SKM-1 treated with dmso at 0.1 percent for 144 hours (cell line): ENCODE measurements at regions not wholly inside any gene's neighbourhood (a gene's known extent, or its start where the extent isn't known, plus 50 kb on each side); places are given as distances from the start of the nearest gene placed in this dataset.

Experiments
- DNase-seq: peaks from one replicate; lab custom pipeline; 2025; ENCODE audit not compliant: unreplicated experiment; lab: John Stamatoyannopoulos, UW

DNA sequence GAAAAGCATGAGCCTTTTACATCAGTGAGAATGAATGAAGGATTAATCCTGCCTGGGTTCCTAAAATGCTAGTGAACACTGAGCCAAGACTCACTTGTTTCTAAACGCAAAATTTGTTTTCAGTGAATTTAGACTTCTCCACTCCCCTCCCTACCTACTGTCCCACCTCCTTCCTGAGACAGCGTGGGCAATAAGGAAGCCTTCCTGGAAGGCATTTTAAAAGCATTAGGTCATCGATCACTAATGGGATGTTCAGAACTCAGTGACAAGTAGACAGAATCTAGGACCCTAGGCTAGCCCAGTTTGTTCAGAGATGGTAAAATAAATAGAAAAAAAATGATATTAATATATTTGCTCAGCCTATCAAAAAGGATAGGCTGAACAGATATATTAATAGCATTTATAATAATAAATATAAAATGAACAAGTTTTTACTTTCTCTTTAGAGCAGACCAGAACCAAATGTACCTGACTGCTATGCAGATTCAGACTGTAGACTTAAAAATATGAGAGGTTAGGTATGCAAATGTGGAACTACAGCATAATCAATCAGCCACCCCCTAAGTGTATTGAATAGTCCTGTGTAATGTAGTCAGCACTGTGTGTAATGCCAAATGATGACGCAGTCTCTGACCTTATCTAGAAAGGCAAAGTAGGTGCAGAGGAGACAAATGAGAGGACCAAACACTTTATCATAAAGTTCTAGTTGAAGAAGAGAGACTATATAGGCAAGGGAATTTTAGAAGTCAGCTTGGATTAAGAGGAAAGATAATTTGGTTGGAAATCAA lies 331.1 kb downstream of the GPAT3 start:
- DNase-seq, result no peak

- DNase-seq, result no peak
Observed at GRCh38 chr4:83865417-83866150, 329.7 kb downstream of the GPAT3 start.

DNA sequence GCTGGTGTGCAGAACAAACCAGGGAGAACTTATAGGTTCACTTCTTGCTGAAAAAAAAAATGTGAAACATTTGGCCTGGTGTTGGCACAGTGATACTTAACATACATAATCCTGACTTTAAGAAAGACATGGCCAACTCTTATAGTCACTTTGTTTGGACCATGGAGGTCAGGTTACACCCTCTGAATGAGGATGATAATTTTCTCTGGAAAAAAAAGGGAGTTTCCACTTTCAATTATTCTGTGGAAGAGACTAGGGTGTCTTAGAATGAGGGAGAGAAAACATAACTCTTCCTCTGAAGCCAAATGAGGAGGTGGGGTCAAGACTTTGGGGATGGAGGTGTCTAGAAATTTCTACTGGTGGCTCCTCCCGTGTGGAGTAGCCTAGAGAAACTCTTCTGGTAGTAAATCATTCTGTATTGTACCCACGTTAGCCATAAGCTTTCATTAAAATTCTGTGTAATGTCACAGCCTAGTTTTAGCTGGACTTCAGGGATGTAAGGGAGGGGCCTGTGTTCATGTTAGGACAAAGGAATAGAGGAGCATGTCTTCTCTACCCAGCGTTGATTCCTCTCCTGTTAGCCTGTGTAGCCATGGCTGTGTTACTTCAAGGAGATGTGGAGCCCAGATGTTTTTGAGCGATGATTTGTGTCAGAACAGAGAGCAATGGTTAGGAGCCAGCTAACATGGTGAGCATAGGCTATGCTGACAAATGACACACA lies 328.3 kb downstream of the GPAT3 start:
- no peak for DNase-seq

DNA sequence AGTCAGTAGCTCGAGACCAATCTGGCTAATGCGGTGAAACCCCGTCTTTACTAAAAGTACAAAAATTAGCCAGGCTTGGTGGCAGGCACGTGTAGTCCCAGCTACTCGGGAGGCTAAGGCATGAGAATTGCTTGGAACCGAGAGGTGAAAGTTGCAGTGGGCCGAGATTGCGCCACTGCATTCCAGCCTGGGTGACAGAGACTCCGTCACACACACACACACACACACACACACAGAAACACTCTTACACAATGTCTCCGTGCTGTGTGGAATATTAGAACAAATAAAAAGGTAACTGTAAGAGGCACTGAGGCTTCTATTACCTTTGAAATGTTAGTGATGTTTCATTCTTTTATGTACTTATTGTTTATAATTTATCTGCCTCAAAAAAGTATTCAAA lies 326.6 kb downstream of the GPAT3 start:
- no peak for DNase-seq

- no peak for DNase-seq
Observed at GRCh38 chr4:83860200-83860599, 324.3 kb downstream of the GPAT3 start.

DNA sequence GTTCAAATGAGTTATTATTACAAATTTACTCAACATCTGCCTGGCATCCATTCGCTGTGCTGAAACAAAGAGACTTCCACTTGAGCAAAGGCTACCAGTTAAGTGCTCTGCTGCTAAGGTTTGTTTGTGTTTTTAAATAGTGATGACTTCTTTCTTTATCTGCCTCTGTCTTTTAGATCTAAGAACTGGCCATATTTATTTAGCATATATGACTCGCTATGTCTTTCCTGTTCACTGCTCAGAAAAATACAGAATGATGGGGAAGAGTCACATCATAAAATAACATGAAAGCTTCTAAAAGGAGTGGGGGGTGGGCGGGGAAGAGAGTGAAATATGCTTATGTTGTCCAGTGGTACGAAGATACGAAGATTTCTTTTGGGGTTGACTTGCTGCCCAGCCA lies 322.2 kb downstream of the GPAT3 start:
- no peak for DNase-seq

DNA sequence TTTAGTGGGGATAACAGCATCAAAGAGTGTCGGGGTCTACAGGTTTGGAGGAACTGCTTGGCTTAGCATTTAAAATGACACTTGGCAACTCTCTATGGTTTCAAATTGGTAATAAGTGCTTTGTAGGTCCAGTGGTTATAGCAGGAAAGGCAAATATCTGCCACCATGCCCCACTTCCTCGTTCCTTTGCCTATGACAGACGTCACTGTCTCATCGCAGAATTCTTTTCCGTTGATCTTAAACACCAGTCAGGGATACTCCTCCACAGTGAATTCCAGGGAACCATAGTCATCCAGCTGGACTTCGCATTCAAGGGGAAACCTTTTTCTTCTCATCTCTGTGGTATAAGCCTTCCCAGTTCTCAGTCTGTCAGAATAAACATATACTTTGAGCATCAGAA lies 319.1 kb downstream of the GPAT3 start:
- no peak for DNase-seq

- DNase-seq, result no peak
Observed at GRCh38 chr4:83852085-83852451, 316.2 kb downstream of the GPAT3 start.

GRCh38 chr4:83851261-83852084 lies 315.6 kb downstream of the GPAT3 start:
- no peak for DNase-seq

DNA sequence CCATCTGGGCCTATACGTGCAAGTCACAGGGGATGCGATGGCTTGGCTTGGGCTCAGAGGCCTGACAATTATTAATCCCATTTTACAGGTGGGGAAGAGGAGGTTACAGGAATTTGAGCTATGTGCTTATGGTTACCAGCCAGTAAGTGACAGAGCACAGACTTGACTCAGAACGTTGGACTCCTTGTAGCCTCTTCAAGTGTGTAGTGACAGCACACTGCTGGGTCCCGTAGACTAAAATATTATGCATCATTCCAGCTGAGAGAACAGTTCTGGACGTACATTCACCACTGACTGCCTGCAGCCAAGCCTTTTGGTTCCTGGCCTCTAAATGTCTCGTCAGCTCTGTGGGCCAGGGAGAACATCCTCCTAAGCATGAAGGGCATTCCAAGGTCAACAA lies 314.5 kb downstream of the GPAT3 start:
- no peak for DNase-seq

DNA sequence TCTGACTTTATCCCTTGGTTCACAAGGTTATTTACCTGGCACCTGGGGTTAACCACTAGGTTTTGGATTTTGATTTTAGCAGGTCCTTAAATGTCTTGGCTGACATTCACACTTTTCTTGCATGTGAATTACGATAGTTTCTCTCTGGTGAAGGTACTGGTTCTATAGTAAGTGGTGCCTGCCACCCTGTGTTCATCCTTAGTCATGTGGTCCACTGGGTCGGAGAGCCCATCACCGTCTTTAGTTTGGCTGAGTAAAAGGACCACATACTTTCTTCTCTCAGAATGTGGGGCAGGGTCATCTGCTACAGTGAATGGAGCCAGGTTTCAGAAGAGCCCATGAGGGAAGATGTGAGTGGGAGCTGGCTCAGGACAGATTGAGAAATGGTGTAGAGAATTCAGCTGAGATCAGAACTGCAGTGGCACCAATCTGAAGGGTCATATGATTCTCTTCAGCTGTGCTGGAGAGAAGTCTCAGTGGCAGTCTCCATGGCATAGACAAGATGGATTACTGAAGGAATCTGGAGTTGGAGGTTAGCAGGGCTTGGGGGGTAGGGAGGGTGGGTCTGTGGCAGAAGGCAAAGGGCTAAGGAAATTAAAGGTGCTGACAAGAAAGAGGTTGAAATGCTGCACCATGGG lies 310.4 kb downstream of the GPAT3 start:
- DNase-seq, result no peak

- no peak for DNase-seq
Observed at GRCh38 chr4:83839615-83840014, 303.7 kb downstream of the GPAT3 start.

- no peak for DNase-seq
Observed at GRCh38 chr4:83837614-83838308, 301.9 kb downstream of the GPAT3 start.

- no peak for DNase-seq
Observed at GRCh38 chr4:83833920-83834319, 298.0 kb downstream of the GPAT3 start.

DNA sequence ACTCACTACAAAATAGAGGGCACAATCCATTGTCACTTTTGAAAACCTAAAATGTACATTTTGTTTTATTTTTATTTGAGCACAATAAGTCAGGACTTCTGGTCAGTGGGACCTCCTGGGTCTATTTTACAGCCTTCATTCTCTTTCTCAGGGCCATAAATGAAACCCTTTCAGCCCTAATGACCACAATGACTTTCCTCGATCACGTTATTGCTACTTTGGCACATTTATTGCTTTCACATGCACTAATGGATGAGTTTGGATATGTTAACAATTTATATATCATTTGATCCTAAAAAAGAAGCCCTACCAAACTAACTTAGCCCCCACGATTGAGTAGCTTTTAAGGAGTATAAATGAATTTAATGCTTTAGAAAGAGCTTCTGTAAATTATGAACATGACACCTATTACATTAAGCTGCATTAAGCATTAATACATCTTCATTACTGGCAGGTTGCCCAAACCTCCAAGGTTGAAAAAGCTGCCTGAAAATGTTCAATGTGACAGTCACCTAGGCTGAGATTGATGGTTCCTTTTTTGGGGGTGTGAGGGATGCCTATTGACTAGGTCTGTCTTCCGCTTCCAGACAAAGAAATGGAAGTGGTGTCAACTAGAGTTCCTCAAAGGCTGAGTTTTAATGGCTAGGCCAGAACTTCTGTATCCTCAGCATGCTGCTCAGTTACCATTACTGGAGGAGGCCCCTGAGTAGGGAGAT lies 296.4 kb downstream of the GPAT3 start:
- no peak for DNase-seq

DNA sequence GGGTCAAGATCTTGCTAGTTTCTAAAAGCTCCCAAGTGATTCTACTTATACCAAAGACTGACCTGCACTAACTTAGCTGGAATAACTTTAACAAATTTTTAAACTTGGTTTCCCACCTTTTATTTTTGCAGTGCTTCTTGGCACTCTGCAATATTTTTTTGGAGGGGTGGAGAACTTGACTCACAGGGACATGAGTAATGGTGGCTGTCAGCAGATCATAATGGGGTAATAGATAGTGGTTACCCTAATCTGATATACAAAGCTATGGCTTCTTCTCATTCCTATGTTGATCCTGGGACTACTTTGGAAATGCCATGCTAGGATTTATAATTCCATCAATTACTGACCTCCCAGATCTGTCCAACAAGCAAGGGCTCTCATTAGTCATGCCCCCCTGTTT lies 295.7 kb downstream of the GPAT3 start:
- DNase-seq, result no peak

- DNase-seq, result no peak
Observed at GRCh38 chr4:83830138-83830888, 294.4 kb downstream of the GPAT3 start.

GRCh38 chr4:83828601-83829000 lies 292.7 kb downstream of the GPAT3 start:
- no peak for DNase-seq

DNA sequence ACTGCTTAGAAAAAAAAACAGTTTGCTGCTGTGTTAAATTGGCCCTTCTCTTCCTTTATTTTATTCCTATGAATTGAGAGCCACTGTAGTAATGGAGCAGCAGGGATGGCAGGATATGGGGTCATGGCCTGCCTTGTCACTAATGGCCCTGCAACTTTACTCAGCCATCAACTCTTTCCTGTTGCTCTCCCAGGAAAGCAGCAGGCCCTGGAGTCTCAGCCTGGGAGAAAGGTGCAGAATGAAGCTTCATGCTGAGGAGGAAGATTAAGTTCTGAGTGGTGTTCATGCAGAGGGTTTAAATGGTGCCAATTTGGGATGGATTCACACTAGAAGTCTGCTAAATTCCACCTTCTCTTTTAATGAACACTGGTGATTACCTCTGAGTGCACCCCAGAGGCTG lies 285.6 kb downstream of the GPAT3 start:
- no peak for DNase-seq
